SKM-1 treated with dmso at 0.1 percent for 144 hours (cell line): ENCODE measurements at regions not wholly inside any gene's neighbourhood (a gene's known extent, or its start where the extent isn't known, plus 50 kb on each side); places are given as distances from the start of the nearest gene placed in this dataset.
"Not testable (repeated sequence)": the region's sequence is repeated elsewhere in the genome, so short reads cannot be mapped to it uniquely, and the experiment has no call there.

Source experiments
- DNase-seq: peaks from one replicate; lab custom pipeline; 2025; ENCODE audit not compliant: unreplicated experiment; lab: John Stamatoyannopoulos, UW

- no peak for DNase-seq
Observed at GRCh38 chr20:55186228-55186627, 710.8 kb downstream of the DOK5 start.

- no peak for DNase-seq
Observed at GRCh38 chr20:55175081-55175480, 699.7 kb downstream of the DOK5 start.

- no peak for DNase-seq
Observed at GRCh38 chr20:55174635-55175034, 699.2 kb downstream of the DOK5 start.

- DNase-seq: no peak
Observed at GRCh38 chr20:55174172-55174571, 698.8 kb downstream of the DOK5 start.

- no peak for DNase-seq
Observed at GRCh38 chr20:55173601-55174000, 698.2 kb downstream of the DOK5 start.

GRCh38 chr20:55172310-55173002 lies 697.1 kb downstream of the DOK5 start:
- no peak for DNase-seq

GRCh38 chr20:55166063-55166462 lies 690.7 kb downstream of the DOK5 start:
- no peak for DNase-seq

GRCh38 chr20:55160996-55161395 lies 685.6 kb downstream of the DOK5 start:
- DNase-seq: no peak

- DNase-seq: no peak
Observed at GRCh38 chr20:55160037-55160436, 684.6 kb downstream of the DOK5 start.

- no peak for DNase-seq
Observed at GRCh38 chr20:55159230-55159629, 683.8 kb downstream of the DOK5 start.

- DNase-seq: no peak
Observed at GRCh38 chr20:55158446-55158845, 683.1 kb downstream of the DOK5 start.

- no peak for DNase-seq
Observed at GRCh38 chr20:55155360-55155759, 680.0 kb downstream of the DOK5 start.

GRCh38 chr20:55153001-55153645 lies 677.7 kb downstream of the DOK5 start:
- no peak for DNase-seq

GRCh38 chr20:55151171-55151570 lies 675.8 kb downstream of the DOK5 start:
- no peak for DNase-seq

- no peak for DNase-seq
Observed at GRCh38 chr20:55143601-55144000, 668.2 kb downstream of the DOK5 start.

- DNase-seq: no peak
Observed at GRCh38 chr20:55142932-55143331, 667.5 kb downstream of the DOK5 start.

GRCh38 chr20:55140631-55141030 lies 665.2 kb downstream of the DOK5 start:
- DNase-seq: no peak

- no peak for DNase-seq
Observed at GRCh38 chr20:55139173-55139765, 663.9 kb downstream of the DOK5 start.

- DNase-seq: no peak
Observed at GRCh38 chr20:55135923-55136322, 660.5 kb downstream of the DOK5 start.

- DNase-seq: no peak
Observed at GRCh38 chr20:55132523-55132922, 657.1 kb downstream of the DOK5 start.

GRCh38 chr20:55117577-55117976 lies 642.2 kb downstream of the DOK5 start:
- DNase-seq: not testable (repeated sequence)

GRCh38 chr20:55116598-55116997 lies 641.2 kb downstream of the DOK5 start:
- no peak for DNase-seq
